Stomach (tissue), 8 donors: ENCODE measurements at regions not wholly inside any gene's neighbourhood (a gene's known extent, or its start where the extent isn't known, plus 50 kb on each side); places are given as distances from the start of the nearest gene placed in this dataset.
"Not testable (repeated sequence)": the region's sequence is repeated elsewhere in the genome, so short reads cannot be mapped to it uniquely, and the experiment has no call there.

Experiments used
- DNase-seq, 2 donors: peaks; one replicate each; pipeline versions ENCODE4 v3.0.0 to v3.0.0-alpha.2; 2013 to 2019
- H3K27ac ChIP-seq, 5 donors: fragments of 200-600 bp in 4 of 5; sonication (generic) in 4 of 5; one replicate each; pipeline ENCODE4 v1.5.1; 2013 to 2019; ENCODE audit warnings: mild to moderate bottlenecking in 1 of 5, moderate library complexity in 1 of 5
- H3K27me3 ChIP-seq, 3 donors: fragments of 200-600 bp; sonication (generic); one replicate each; pipeline ENCODE4 v1.5.1; 2017 to 2019; ENCODE audit warnings: mixed run types in 1 of 3
- H3K36me3 ChIP-seq, 4 donors: fragments of 200-600 bp; sonication (generic); 1 replicate in 3 of 4; 2 replicates in 1 of 4; pipeline ENCODE4 v1.5.1; 2016 to 2019
- H3K4me1 ChIP-seq, 4 donors: fragments of 200-600 bp; sonication (generic); one replicate each; pipeline ENCODE4 v1.5.1; 2016 to 2019
- H3K4me3 ChIP-seq, 4 donors: fragments of 200-600 bp; sonication (generic) in 3 of 4; one replicate each; pipeline ENCODE4 v1.5.1; 2016 to 2019; ENCODE audit warnings: mild to moderate bottlenecking in 1 of 4
- H3K9me3 ChIP-seq, 4 donors: fragments of 200-600 bp; sonication (generic); one replicate each; pipeline ENCODE4 v1.5.1; 2016 to 2019
- EP300 ChIP-seq: sonication (generic); formaldehyde crosslinking; IDR thresholded peaks from one replicate; pipeline ENCODE4 v1.6.1; 2017; ENCODE audit warnings: antibody characterized with exemption
- POLR2A ChIP-seq, 4 donors: fragments of 450-650 bp; IDR thresholded peaks; one replicate each; pipeline ENCODE4 v1.6.1; 2016; ENCODE audit warnings: antibody characterized with exemption in 4 of 4, control low read depth in 2 of 4, mild to moderate bottlenecking in 1 of 4, moderate library complexity in 1 of 4
- POLR2AphosphoS5 ChIP-seq, 3 donors: sonication (generic); formaldehyde crosslinking; IDR thresholded peaks; one replicate each; pipeline ENCODE4 v1.6.1; 2016; ENCODE audit warnings: antibody characterized with exemption in 3 of 3
- WGBS, 5 donors: extraction: QIAGEN DNeasy Blood & Tissue Kit in 3 of 5; methylation state at CpG; one replicate each; pipeline versions ENCODE4 v1.1.5 to v1.1.7; 2013 to 2018; 5-methylcytosine and 5-hydroxymethylcytosine counted together
- intact Hi-C: fragments of 100-400 bp; cut with DNase I; formaldehyde crosslinking; loops from one replicate; pipeline ENCODE4 v1.15.1; 2023; ENCODE audit warnings: low total_unique reads
- TF ChIP-seq, protein P1 (sequence below), 7 experiments: fragments of 450-650 bp in 4 of 7; fragments of 200-600 bp in 3 of 7; sonication (generic) in 3 of 7; IDR thresholded peaks; one replicate each; pipeline ENCODE4 v1.5.1; 2016 to 2019; ENCODE audit warnings: antibody characterized with exemption in 7 of 7, control low read depth in 2 of 7, mild to moderate bottlenecking in 1 of 7
- donor health status: healthy with polysubstance abuse.
- donor health status: Bipolar disorder and iron deficiency.
- donor health status: healthy.

- Histone ChIP-seq H3K27ac (no peak overlapping the region), H3K4me3 (no peak overlapping the region), H3K4me1 (no peaks in the 10 kb centered on the region), H3K27me3 (no peaks in the 10 kb centered on the region), H3K9me3 (no peaks in the 10 kb centered on the region), H3K36me3 (no peaks in the 10 kb centered on the region)
- TF ChIP-seq, protein P1, sequence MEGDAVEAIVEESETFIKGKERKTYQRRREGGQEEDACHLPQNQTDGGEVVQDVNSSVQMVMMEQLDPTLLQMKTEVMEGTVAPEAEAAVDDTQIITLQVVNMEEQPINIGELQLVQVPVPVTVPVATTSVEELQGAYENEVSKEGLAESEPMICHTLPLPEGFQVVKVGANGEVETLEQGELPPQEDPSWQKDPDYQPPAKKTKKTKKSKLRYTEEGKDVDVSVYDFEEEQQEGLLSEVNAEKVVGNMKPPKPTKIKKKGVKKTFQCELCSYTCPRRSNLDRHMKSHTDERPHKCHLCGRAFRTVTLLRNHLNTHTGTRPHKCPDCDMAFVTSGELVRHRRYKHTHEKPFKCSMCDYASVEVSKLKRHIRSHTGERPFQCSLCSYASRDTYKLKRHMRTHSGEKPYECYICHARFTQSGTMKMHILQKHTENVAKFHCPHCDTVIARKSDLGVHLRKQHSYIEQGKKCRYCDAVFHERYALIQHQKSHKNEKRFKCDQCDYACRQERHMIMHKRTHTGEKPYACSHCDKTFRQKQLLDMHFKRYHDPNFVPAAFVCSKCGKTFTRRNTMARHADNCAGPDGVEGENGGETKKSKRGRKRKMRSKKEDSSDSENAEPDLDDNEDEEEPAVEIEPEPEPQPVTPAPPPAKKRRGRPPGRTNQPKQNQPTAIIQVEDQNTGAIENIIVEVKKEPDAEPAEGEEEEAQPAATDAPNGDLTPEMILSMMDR (IDR thresholded peaks at IDR 0.05), result no peak
- TF ChIP-seq POLR2A (IDR thresholded peaks at IDR 0.05), result no peak
- no peak for TF ChIP-seq POLR2AphosphoS5 (IDR thresholded peaks at IDR 0.05)
- TF ChIP-seq EP300, result no peak
- intact Hi-C loops, result no loop called here
- DNase-seq, result no peak
These were observed 1163.2 kb downstream of the PLA2G4A start for GRCh38 chr1:187991944-187992343.

DNA sequence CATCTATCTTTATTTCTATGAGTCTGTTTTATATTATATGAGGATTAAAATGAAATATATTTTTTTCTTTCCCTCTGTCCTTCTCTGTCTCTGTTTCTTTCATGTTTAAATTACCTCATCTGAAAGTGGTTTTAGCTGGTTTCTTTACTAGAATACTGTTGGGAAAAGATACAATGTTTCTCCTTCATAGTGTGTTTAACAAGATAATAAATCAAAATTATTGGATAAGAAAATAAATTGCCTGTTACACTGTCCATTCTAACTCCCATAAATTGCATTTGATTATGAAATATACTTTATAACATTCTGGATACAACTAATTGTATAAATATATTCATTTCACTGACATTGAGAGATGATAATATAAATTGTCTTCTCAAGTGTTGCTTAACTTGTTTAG lies 1168.0 kb downstream of the PLA2G4A start:
- no peaks in the 10 kb centered on the region for H3K27me3 ChIP-seq
- no peak for DNase-seq
- no peaks in the 10 kb centered on the region for H3K4me1 ChIP-seq
- TF ChIP-seq, protein P1 (IDR thresholded peaks at IDR 0.05), result no peak
- TF ChIP-seq POLR2AphosphoS5 (IDR thresholded peaks at IDR 0.05), result no peak
- no peak for TF ChIP-seq EP300
- TF ChIP-seq POLR2A (IDR thresholded peaks at IDR 0.05), result no peak
- H3K4me3 ChIP-seq, result no peak overlapping the region
- no peaks in the 10 kb centered on the region for H3K36me3 ChIP-seq
- intact Hi-C loops, result no loop called here
- H3K27ac ChIP-seq, result no peak overlapping the region
- peaks cover 0 to 3% (median 0%) of the 10 kb centered on the region in 4 donors for H3K9me3 ChIP-seq

DNA sequence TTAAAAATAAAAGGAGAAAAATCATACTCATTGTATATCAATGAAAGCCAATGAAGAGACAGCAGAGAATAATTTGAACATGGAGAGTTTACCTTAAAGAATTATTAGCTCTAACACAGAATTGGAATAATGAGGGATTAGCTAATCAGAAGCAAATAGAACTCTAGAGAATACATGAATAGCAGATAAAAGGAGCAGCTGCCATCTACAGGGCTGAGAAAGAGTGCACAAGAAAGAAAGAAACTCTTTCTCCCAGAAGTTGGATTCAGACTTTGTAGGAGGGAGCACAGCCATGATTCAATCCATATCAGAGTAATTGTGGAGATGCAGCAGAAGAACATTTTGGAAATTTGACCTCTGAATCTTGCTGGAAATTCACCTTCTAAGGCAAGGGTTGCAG lies 1171.2 kb downstream of the PLA2G4A start:
- Histone ChIP-seq H3K4me3 (no peak overlapping the region), H3K27me3 (no peaks in the 10 kb centered on the region), H3K36me3 (no peaks in the 10 kb centered on the region), H3K9me3 (peaks cover 0 to 7% (median 2%) of the 10 kb centered on the region in 4 donors), H3K4me1 (no peaks in the 10 kb centered on the region), H3K27ac (no peak overlapping the region)
- TF ChIP-seq POLR2AphosphoS5 (IDR thresholded peaks at IDR 0.05), result no peak
- TF ChIP-seq EP300, result no peak
- no peak for TF ChIP-seq POLR2A (IDR thresholded peaks at IDR 0.05)
- TF ChIP-seq, protein P1 (IDR thresholded peaks at IDR 0.05), result no peak
- intact Hi-C loops, result no loop called here
- DNase-seq, result peak in 1 of 2 donors; percentile 3

DNA sequence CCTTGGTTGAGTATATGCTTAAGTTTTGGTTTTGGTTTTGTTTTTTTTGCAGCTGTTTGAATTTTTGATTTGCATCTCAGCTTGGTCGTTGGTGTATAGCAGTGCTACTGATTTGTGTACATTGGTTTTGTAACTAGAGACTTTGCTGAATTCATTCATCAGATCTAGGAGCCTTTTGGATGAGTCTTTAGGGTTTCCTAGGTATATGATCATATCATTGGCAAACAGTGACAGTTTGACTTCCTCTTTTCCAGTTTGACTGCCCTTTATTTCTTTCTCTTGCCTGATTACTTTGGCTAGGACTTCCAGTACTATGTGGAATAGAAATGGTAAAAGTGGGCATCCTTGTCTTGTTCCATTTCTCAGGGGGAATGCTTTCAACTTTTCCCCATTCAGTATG lies 1174.9 kb downstream of the PLA2G4A start:
- H3K4me3 ChIP-seq, H3K36me3 ChIP-seq, H3K9me3 ChIP-seq, H3K27ac ChIP-seq, intact Hi-C loops, DNase-seq, H3K27me3 ChIP-seq, H3K4me1 ChIP-seq: not testable (repeated sequence)
- WGBS, 5 donors, result 48 to 87% (median 77%) methylated on average over 1 of the region's 1 CpG

DNA sequence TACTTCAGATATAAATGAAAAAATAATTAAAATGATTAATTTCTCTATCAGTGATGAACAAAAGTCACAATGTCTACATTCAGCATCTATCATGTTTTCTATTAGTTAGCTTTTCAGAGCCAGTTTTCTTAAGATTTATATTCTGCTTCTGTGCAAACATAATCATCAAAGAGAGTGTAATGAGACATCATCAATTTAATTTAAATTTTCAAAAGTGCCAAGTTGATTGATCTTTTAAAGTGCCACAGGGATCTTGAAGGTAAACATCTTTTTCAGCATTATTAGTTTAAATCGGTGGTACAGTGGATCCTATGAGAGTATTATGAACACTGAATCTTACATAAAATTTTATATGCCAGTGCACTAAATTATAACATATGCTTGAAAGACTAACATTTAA lies 1176.1 kb downstream of the PLA2G4A start:
- Histone ChIP-seq H3K27me3 (no peaks in the 10 kb centered on the region), H3K27ac (no peak overlapping the region), H3K4me1 (no peaks in the 10 kb centered on the region), H3K4me3 (no peak overlapping the region), H3K36me3 (no peaks in the 10 kb centered on the region), H3K9me3 (peaks cover 0 to 7% (median 2%) of the 10 kb centered on the region in 4 donors)
- intact Hi-C loops, result no loop called here
- no peak for DNase-seq
- WGBS, 5 donors, result 65 to 81% (median 75%) methylated on average over 1 of the region's 1 CpG
- no peak for TF ChIP-seq EP300
- TF ChIP-seq, protein P1 (IDR thresholded peaks at IDR 0.05), result no peak
- TF ChIP-seq POLR2AphosphoS5 (IDR thresholded peaks at IDR 0.05), result no peak
- no peak for TF ChIP-seq POLR2A (IDR thresholded peaks at IDR 0.05)
